Neural cell (in vitro differentiated cells): ENCODE measurements at regions not wholly inside any gene's neighbourhood (a gene's known extent, or its start where the extent isn't known, plus 50 kb on each side); places are given as distances from the start of the nearest gene placed in this dataset.

Experiments used
- CTCF ChIP-seq: fragments of 450-650 bp; IDR thresholded peaks from 2 replicates; pipeline ENCODE4 v1.5.1; 2014; ENCODE audit warnings: antibody characterized with exemption, mild to moderate bottlenecking, moderate library complexity; ENCODE audit not compliant: poor library complexity, severe bottlenecking
- EP300 ChIP-seq: fragments of 450-650 bp; conservative IDR thresholded peaks from 2 replicates; pipeline ENCODE4 v1.6.1; 2014; ENCODE audit warnings: antibody characterized with exemption, mild to moderate bottlenecking, moderate library complexity; ENCODE audit not compliant: poor library complexity, severe bottlenecking
- EZH2 ChIP-seq: fragments of 200-600, 300-800 bp; shearing (Covaris generic), sonication (generic); IDR thresholded peaks from 2 replicates; pipeline ENCODE4 v1.6.1; 2014; ENCODE audit warnings: antibody characterized with exemption, low read length, borderline replicate concordance, mild to moderate bottlenecking; ENCODE audit not compliant: insufficient read depth, poor library complexity, severe bottlenecking
- MXI1 ChIP-seq: fragments of 450-650 bp; conservative IDR thresholded peaks from 2 replicates; pipeline ENCODE4 v1.6.1; 2014; ENCODE audit warnings: antibody characterized with exemption, mild to moderate bottlenecking; ENCODE audit not compliant: poor library complexity, severe bottlenecking
- POLR2AphosphoS5 ChIP-seq: IDR thresholded peaks from 2 replicates; pipeline ENCODE4 v1.6.1; 2012
- RAD21 ChIP-seq: fragments of 450-650 bp; conservative IDR thresholded peaks from 2 replicates; pipeline ENCODE4 v1.6.1; 2014; ENCODE audit warnings: antibody characterized with exemption, mild to moderate bottlenecking, moderate library complexity
- TAF1 ChIP-seq: IDR thresholded peaks from 2 replicates; pipeline ENCODE4 v1.6.1; 2012; ENCODE audit warnings: low read depth
- TF ChIP-seq, protein P1 (sequence below): IDR thresholded peaks from 2 replicates; pipeline ENCODE4 v1.6.1; 2012; ENCODE audit warnings: borderline replicate concordance

DNA sequence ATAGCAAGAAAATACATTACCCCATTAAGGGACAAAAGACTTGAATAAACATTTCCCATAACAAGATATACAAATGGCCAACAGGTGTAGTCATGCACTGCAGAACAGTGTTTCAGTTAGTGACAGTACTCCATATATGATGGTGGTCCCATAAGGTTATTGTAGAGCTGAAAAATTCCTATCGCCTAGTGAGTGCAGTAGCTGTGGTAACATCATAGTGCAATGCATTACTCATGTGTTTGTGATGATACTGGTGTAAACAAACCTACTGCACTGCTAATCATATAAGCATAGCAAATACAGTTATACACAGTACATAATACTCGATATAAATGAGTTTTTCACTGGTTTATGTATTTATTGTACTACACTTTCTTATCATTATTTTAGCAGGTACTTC lies 168.7 kb downstream of the C12orf75 start:
- TF ChIP-seq CTCF (no peak), EZH2 (no peak), MXI1 (no peak), POLR2AphosphoS5 (no peak), EP300 (no peak), RAD21 (no peak), TAF1 (no peak)
- TF ChIP-seq, protein P1, sequence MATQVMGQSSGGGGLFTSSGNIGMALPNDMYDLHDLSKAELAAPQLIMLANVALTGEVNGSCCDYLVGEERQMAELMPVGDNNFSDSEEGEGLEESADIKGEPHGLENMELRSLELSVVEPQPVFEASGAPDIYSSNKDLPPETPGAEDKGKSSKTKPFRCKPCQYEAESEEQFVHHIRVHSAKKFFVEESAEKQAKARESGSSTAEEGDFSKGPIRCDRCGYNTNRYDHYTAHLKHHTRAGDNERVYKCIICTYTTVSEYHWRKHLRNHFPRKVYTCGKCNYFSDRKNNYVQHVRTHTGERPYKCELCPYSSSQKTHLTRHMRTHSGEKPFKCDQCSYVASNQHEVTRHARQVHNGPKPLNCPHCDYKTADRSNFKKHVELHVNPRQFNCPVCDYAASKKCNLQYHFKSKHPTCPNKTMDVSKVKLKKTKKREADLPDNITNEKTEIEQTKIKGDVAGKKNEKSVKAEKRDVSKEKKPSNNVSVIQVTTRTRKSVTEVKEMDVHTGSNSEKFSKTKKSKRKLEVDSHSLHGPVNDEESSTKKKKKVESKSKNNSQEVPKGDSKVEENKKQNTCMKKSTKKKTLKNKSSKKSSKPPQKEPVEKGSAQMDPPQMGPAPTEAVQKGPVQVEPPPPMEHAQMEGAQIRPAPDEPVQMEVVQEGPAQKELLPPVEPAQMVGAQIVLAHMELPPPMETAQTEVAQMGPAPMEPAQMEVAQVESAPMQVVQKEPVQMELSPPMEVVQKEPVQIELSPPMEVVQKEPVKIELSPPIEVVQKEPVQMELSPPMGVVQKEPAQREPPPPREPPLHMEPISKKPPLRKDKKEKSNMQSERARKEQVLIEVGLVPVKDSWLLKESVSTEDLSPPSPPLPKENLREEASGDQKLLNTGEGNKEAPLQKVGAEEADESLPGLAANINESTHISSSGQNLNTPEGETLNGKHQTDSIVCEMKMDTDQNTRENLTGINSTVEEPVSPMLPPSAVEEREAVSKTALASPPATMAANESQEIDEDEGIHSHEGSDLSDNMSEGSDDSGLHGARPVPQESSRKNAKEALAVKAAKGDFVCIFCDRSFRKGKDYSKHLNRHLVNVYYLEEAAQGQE, result no peak
